HL-60 (cell line): ENCODE measurements at regions not wholly inside any gene's neighbourhood (a gene's known extent, or its start where the extent isn't known, plus 50 kb on each side); places are given as distances from the start of the nearest gene placed in this dataset.

Source experiments
- GABPA ChIP-seq: IDR thresholded peaks from 2 replicates; pipeline ENCODE4 v1.6.1; 2012; ENCODE audit warnings: low read depth
- POLR2AphosphoS5 ChIP-seq: IDR thresholded peaks from 2 replicates; pipeline ENCODE4 v1.6.1; 2012; ENCODE audit warnings: low read depth
- SPI1 ChIP-seq: IDR thresholded peaks from 2 replicates; pipeline ENCODE4 v1.6.1; 2012; ENCODE audit warnings: low read depth, mild to moderate bottlenecking, borderline replicate concordance
- TF ChIP-seq, protein P1 (sequence below): IDR thresholded peaks from one replicate; pipeline ENCODE4 v1.5.1; 2011; ENCODE audit warnings: low read length, control low read depth, inconsistent platforms; ENCODE audit not compliant: insufficient read depth
- TF ChIP-seq, protein P2 (sequence below): IDR thresholded peaks from 2 replicates; pipeline ENCODE4 v1.6.1; 2012; ENCODE audit warnings: low read depth; ENCODE audit not compliant: insufficient replicate concordance

DNA sequence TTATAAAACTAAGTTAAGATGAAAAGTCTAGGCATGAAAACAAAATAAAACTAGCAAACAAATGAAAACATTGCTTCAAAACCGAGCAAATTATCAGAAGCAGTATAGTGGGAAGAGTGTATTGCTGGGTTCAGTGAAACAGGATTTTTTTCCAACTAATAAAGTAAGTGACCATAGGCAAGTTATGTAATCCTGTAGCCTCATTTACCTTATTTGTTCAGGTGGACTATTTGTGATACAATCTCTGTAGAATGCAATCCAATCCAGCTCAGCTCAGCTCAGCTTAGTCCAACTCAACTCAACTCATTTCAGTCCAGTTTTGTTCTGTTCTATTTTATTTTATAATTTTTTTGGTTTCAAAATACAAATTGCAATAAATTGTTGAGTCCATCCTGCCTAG is 276.7 kb upstream of the LRIG3 start:
- TF ChIP-seq POLR2AphosphoS5 (no peak), GABPA (no peak), SPI1 (no peak)
- TF ChIP-seq, protein P1, sequence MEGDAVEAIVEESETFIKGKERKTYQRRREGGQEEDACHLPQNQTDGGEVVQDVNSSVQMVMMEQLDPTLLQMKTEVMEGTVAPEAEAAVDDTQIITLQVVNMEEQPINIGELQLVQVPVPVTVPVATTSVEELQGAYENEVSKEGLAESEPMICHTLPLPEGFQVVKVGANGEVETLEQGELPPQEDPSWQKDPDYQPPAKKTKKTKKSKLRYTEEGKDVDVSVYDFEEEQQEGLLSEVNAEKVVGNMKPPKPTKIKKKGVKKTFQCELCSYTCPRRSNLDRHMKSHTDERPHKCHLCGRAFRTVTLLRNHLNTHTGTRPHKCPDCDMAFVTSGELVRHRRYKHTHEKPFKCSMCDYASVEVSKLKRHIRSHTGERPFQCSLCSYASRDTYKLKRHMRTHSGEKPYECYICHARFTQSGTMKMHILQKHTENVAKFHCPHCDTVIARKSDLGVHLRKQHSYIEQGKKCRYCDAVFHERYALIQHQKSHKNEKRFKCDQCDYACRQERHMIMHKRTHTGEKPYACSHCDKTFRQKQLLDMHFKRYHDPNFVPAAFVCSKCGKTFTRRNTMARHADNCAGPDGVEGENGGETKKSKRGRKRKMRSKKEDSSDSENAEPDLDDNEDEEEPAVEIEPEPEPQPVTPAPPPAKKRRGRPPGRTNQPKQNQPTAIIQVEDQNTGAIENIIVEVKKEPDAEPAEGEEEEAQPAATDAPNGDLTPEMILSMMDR, result no peak
- TF ChIP-seq, protein P2, sequence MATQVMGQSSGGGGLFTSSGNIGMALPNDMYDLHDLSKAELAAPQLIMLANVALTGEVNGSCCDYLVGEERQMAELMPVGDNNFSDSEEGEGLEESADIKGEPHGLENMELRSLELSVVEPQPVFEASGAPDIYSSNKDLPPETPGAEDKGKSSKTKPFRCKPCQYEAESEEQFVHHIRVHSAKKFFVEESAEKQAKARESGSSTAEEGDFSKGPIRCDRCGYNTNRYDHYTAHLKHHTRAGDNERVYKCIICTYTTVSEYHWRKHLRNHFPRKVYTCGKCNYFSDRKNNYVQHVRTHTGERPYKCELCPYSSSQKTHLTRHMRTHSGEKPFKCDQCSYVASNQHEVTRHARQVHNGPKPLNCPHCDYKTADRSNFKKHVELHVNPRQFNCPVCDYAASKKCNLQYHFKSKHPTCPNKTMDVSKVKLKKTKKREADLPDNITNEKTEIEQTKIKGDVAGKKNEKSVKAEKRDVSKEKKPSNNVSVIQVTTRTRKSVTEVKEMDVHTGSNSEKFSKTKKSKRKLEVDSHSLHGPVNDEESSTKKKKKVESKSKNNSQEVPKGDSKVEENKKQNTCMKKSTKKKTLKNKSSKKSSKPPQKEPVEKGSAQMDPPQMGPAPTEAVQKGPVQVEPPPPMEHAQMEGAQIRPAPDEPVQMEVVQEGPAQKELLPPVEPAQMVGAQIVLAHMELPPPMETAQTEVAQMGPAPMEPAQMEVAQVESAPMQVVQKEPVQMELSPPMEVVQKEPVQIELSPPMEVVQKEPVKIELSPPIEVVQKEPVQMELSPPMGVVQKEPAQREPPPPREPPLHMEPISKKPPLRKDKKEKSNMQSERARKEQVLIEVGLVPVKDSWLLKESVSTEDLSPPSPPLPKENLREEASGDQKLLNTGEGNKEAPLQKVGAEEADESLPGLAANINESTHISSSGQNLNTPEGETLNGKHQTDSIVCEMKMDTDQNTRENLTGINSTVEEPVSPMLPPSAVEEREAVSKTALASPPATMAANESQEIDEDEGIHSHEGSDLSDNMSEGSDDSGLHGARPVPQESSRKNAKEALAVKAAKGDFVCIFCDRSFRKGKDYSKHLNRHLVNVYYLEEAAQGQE, result no peak
